Neural cell (in vitro differentiated cells): ENCODE measurements at regions not wholly inside any gene's neighbourhood (a gene's known extent, or its start where the extent isn't known, plus 50 kb on each side); places are given as distances from the start of the nearest gene placed in this dataset.

Experiments used
- H2AFZ ChIP-seq: fragments of 200-600, 300-800 bp; sonication (generic), shearing (Covaris generic); 2 replicates; pipeline ENCODE4 v1.6.0; 2014; ENCODE audit warnings: low read depth, mild to moderate bottlenecking, antibody characterized with exemption, low read length, moderate library complexity
- H3F3A ChIP-seq: fragments of 200-600 bp; shearing (Covaris generic); 2 replicates; pipeline ENCODE4 v1.6.1; 2016; ENCODE audit warnings: mild to moderate bottlenecking, moderate library complexity, mixed read lengths, antibody characterized with exemption, low read length; ENCODE audit not compliant: insufficient read depth, poor library complexity, severe bottlenecking
- H3K27ac ChIP-seq: fragments of 200-600, 300-800 bp; sonication (generic), shearing (Covaris generic); 2 replicates; pipeline ENCODE4 v1.5.1; 2014; ENCODE audit warnings: mild to moderate bottlenecking, low read length, moderate library complexity
- H3K27me3 ChIP-seq: fragments of 300-800, 200-600 bp; sonication (generic), shearing (Covaris generic); 2 replicates; pipeline ENCODE4 v1.6.0; 2014; ENCODE audit warnings: mild to moderate bottlenecking, low read depth, low read length, moderate library complexity; ENCODE audit not compliant: insufficient read depth
- H3K36me3 ChIP-seq: fragments of 300-800, 200-600 bp; sonication (generic), shearing (Covaris generic); 2 replicates; pipeline ENCODE4 v1.5.1; 2014; ENCODE audit warnings: mild to moderate bottlenecking, antibody characterized with exemption, low read length, moderate library complexity; ENCODE audit not compliant: insufficient read depth
- H3K4me2 ChIP-seq: fragments of 300-800, 200-600 bp; sonication (generic), shearing (Covaris generic); 2 replicates; pipeline ENCODE4 v1.6.0; 2014; ENCODE audit warnings: mild to moderate bottlenecking, low read length
- H3K4me3 ChIP-seq: fragments of 300-800, 200-600 bp; sonication (generic), shearing (Covaris generic); 2 replicates; pipeline ENCODE4 v1.5.1; 2014; ENCODE audit warnings: mild to moderate bottlenecking, low read length, moderate library complexity
- H3K79me2 ChIP-seq: fragments of 200-600 bp; shearing (Covaris generic); replicated peaks from 2 replicates; pipeline ENCODE4 v1.6.0; 2014; ENCODE audit warnings: mild to moderate bottlenecking, low read length, moderate library complexity; ENCODE audit not compliant: insufficient read depth
- H3K9ac ChIP-seq: fragments of 300-800, 200-600 bp; sonication (generic), shearing (Covaris generic); 2 replicates; pipeline ENCODE4 v1.6.1; 2016; ENCODE audit warnings: mild to moderate bottlenecking, low read length, mixed read lengths
- H3K9me2 ChIP-seq: fragments of 200-600 bp; shearing (Covaris generic); 2 replicates; pipeline ENCODE4 v1.6.1; 2016; ENCODE audit warnings: mild to moderate bottlenecking, low read length, mixed read lengths; ENCODE audit not compliant: insufficient read depth
- H3K9me3 ChIP-seq: fragments of 200-600, 300-800 bp; sonication (generic), shearing (Covaris generic); 2 replicates; pipeline ENCODE4 v1.6.1; 2016; ENCODE audit warnings: mild to moderate bottlenecking, mixed run types, low read length, moderate library complexity, mixed read lengths
- H4K20me1 ChIP-seq: fragments of 200-600 bp; shearing (Covaris generic); 2 replicates; pipeline ENCODE4 v1.6.1; 2016; ENCODE audit warnings: mild to moderate bottlenecking, mixed run types; ENCODE audit not compliant: insufficient read depth
- CTCF ChIP-seq: fragments of 450-650 bp; IDR thresholded peaks from 2 replicates; pipeline ENCODE4 v1.5.1; 2014; ENCODE audit warnings: antibody characterized with exemption, mild to moderate bottlenecking, moderate library complexity; ENCODE audit not compliant: poor library complexity, severe bottlenecking
- EP300 ChIP-seq: fragments of 450-650 bp; conservative IDR thresholded peaks from 2 replicates; pipeline ENCODE4 v1.6.1; 2014; ENCODE audit warnings: antibody characterized with exemption, mild to moderate bottlenecking, moderate library complexity; ENCODE audit not compliant: poor library complexity, severe bottlenecking
- EZH2 ChIP-seq: fragments of 200-600, 300-800 bp; shearing (Covaris generic), sonication (generic); IDR thresholded peaks from 2 replicates; pipeline ENCODE4 v1.6.1; 2014; ENCODE audit warnings: antibody characterized with exemption, low read length, borderline replicate concordance, mild to moderate bottlenecking; ENCODE audit not compliant: insufficient read depth, poor library complexity, severe bottlenecking
- MXI1 ChIP-seq: fragments of 450-650 bp; conservative IDR thresholded peaks from 2 replicates; pipeline ENCODE4 v1.6.1; 2014; ENCODE audit warnings: antibody characterized with exemption, mild to moderate bottlenecking; ENCODE audit not compliant: poor library complexity, severe bottlenecking
- POLR2AphosphoS5 ChIP-seq: IDR thresholded peaks from 2 replicates; pipeline ENCODE4 v1.6.1; 2012
- RAD21 ChIP-seq: fragments of 450-650 bp; conservative IDR thresholded peaks from 2 replicates; pipeline ENCODE4 v1.6.1; 2014; ENCODE audit warnings: antibody characterized with exemption, mild to moderate bottlenecking, moderate library complexity
- REST ChIP-seq: IDR thresholded peaks from 2 replicates; pipeline ENCODE4 v1.6.1; 2012; ENCODE audit warnings: borderline replicate concordance
- SMC3 ChIP-seq: fragments of 450-650 bp; conservative IDR thresholded peaks from 2 replicates; pipeline ENCODE4 v1.6.1; 2014; ENCODE audit warnings: antibody characterized with exemption, mild to moderate bottlenecking, moderate library complexity; ENCODE audit not compliant: poor library complexity
- TAF1 ChIP-seq: IDR thresholded peaks from 2 replicates; pipeline ENCODE4 v1.6.1; 2012; ENCODE audit warnings: low read depth

GRCh38 chr21:22468893-22469292 lies 1470.7 kb downstream of the NCAM2 start:
- Histone ChIP-seq H3K4me3 (no peak overlapping the region), H3K9me3 (no peaks in the 10 kb centered on the region), H3K27me3 (no peaks in the 10 kb centered on the region), H3K27ac (no peak overlapping the region), H4K20me1 (no peaks in the 10 kb centered on the region), H2AFZ (no peak overlapping the region), H3K4me2 (no peak overlapping the region), H3K79me2 (no peaks in the 10 kb centered on the region), H3K9me2 (no peaks in the 10 kb centered on the region), H3K9ac (no peak overlapping the region), H3K36me3 (no peaks in the 10 kb centered on the region), H3F3A (no peaks in the 10 kb centered on the region)
- TF ChIP-seq RAD21 (no peak), POLR2AphosphoS5 (no peak), REST (no peak), MXI1 (no peak), EZH2 (no peak), TAF1 (no peak)

- Histone ChIP-seq H3F3A (no peaks in the 10 kb centered on the region), H4K20me1 (no peaks in the 10 kb centered on the region), H3K9me2 (no peaks in the 10 kb centered on the region), H3K27me3 (no peaks in the 10 kb centered on the region), H3K27ac (no peak overlapping the region), H3K36me3 (no peaks in the 10 kb centered on the region), H3K79me2 (no peaks in the 10 kb centered on the region), H2AFZ (no peak overlapping the region), H3K4me3 (no peak overlapping the region), H3K4me2 (no peak overlapping the region), H3K9ac (no peak overlapping the region), H3K9me3 (no peaks in the 10 kb centered on the region)
- TF ChIP-seq REST (no peak), TAF1 (no peak), EZH2 (no peak), MXI1 (no peak), RAD21 (no peak), SMC3 (no peak), POLR2AphosphoS5 (no peak), CTCF (no peak), EP300 (no peak)
These were observed 1476.2 kb downstream of the NCAM2 start for GRCh38 chr21:22474403-22474802.
